MCF 10A (cell line): ENCODE measurements at regions not wholly inside any gene's neighbourhood (a gene's known extent, or its start where the extent isn't known, plus 50 kb on each side); places are given as distances from the start of the nearest gene placed in this dataset.

ENCODE experiments used
- BruUV-seq: library from RNA; stranded (reverse); fragments of 400-500 nt; replicated peaks from 2 replicates; lab custom pipeline; 2021; lab: Mats Ljungman, UMichigan
- CTCF ChIA-PET: fragments of 300-600 bp; sonication (Branson Sonifier 250); formaldehyde crosslinking; extraction: SDS; loops from one replicate; lab custom pipeline; 2021; ENCODE audit warnings: antibody characterized with exemption, inconsistent platforms; lab: Yijun Ruan, JAX
- POLR2A ChIA-PET: fragments of 300-600, 350-650 bp; sonication (Branson Sonifier 250); formaldehyde crosslinking; extraction: SDS; loops from one replicate; lab custom pipeline; 2020; ENCODE audit warnings: antibody characterized with exemption, inconsistent platforms; lab: Yijun Ruan, JAX
- DNase-seq: peaks from one replicate; pipeline ENCODE4 v3.0.0-alpha.2; 2018; ENCODE audit not compliant: unreplicated experiment
- H3K27ac Mint-ChIP-seq: one replicate; pipeline ENCODE4 v1.8.0; 2022; ENCODE audit warnings: mild to moderate bottlenecking, low read depth, mixed read lengths; ENCODE audit not compliant: unreplicated experiment
- H3K27me3 Mint-ChIP-seq: one replicate; pipeline ENCODE4 v1.8.0; 2022; ENCODE audit warnings: mixed read lengths; ENCODE audit not compliant: insufficient read depth, unreplicated experiment
- H3K36me3 Mint-ChIP-seq: one replicate; pipeline ENCODE4 v1.8.0; 2022; ENCODE audit warnings: mild to moderate bottlenecking, moderate library complexity, mixed read lengths; ENCODE audit not compliant: insufficient read depth, unreplicated experiment
- H3K4me1 Mint-ChIP-seq: one replicate; pipeline ENCODE4 v1.8.0; 2022; ENCODE audit warnings: mixed read lengths; ENCODE audit not compliant: insufficient read depth, unreplicated experiment
- H3K4me3 Mint-ChIP-seq: one replicate; pipeline ENCODE4 v1.8.0; 2022; ENCODE audit warnings: mild to moderate bottlenecking, moderate library complexity, mixed read lengths; ENCODE audit not compliant: unreplicated experiment
- H3K9me3 Mint-ChIP-seq: one replicate; pipeline ENCODE4 v1.8.0; 2022; ENCODE audit warnings: mixed read lengths; ENCODE audit not compliant: unreplicated experiment
- intact Hi-C: fragments of 100-400 bp; cut with micrococcal nuclease; formaldehyde crosslinking; loops from 2 replicates; pipeline ENCODE4 v1.14.1; 2022
- TF ChIP-seq, protein P1 (sequence below): fragments of 200-600 bp; IDR thresholded peaks from one replicate; pipeline ENCODE4 v1.8.0; 2022; ENCODE audit warnings: antibody characterized with exemption, mild to moderate bottlenecking; ENCODE audit not compliant: unreplicated experiment

DNA sequence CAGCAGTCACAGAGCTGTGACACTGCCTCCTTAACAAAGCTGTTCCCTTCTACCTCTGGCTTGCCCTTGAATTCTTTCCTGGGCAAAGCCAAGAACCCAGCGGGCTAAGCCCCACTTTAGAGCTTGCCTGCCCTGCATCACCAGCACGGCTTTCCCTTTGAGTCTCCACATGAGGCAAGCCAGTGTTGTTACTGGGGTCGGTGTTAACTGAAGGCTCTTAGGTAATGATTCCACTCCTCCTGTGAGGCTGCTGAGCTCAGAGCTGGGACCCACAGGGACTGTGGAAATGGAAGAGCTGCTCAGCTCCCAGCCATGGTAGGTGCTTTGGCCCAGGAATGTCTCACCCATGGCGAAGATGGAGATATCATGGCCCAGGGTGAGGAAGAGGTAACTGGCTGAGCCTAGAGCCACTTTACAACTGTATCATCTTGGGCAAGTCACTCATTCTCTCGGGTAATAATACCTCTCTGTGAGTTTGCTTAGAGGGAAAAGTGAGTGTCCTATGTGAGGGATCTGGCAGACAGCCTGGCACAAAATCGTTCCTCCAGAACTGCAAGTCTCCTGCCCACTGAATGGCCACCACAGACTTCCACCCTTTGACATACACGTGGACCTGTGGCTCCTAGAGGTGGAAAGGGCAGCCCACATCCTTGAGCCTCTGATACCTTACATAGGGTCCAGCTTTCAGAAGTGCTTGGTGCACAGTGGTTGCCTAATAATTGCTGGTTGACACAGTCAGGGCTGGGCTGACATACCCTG, 654.1 kb downstream of the PTPRU start:
- Mint-ChIP-seq H3K9me3 (no peaks in the 10 kb centered on the region), H3K27me3 (peaks cover 40% of the 10 kb centered on the region), H3K4me3 (no peak overlapping the region), H3K4me1 (no peaks in the 10 kb centered on the region), H3K27ac (no peak overlapping the region), H3K36me3 (no peaks in the 10 kb centered on the region)
- TF ChIP-seq, protein P1, sequence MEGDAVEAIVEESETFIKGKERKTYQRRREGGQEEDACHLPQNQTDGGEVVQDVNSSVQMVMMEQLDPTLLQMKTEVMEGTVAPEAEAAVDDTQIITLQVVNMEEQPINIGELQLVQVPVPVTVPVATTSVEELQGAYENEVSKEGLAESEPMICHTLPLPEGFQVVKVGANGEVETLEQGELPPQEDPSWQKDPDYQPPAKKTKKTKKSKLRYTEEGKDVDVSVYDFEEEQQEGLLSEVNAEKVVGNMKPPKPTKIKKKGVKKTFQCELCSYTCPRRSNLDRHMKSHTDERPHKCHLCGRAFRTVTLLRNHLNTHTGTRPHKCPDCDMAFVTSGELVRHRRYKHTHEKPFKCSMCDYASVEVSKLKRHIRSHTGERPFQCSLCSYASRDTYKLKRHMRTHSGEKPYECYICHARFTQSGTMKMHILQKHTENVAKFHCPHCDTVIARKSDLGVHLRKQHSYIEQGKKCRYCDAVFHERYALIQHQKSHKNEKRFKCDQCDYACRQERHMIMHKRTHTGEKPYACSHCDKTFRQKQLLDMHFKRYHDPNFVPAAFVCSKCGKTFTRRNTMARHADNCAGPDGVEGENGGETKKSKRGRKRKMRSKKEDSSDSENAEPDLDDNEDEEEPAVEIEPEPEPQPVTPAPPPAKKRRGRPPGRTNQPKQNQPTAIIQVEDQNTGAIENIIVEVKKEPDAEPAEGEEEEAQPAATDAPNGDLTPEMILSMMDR, result no peak
- no TSS peak for BruUV-seq
- ChIA-PET POLR2A (interaction anchor here (0.6 kb wide), 1 partner anchor 379 kb away, joined by 3 read pairs; no protein-coding TSS in a partner anchor), CTCF (no interaction called here)
- DNase-seq, result no peak
- intact Hi-C loops, result no loop called here

DNA sequence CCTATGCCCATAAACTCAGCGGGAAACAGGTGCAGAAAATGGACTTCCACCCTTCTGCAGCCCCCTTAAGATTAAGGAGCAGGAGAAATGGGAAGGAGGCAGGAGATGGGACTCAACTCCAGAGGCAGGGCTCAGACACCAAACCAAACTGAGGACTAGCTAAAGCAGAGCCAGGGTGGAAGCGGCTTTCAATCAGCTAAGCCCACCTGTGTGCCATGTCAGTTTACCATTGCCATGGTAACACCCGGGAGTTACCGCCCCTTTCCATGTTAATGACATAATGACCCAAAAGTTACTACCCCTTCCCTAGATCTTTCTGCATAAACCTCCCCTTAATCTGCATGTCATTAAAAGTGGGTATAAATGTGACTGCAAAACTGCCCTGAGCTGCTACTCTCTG, 653.5 kb downstream of the PTPRU start:
- CTCF ChIA-PET, result no interaction called here
- no TSS peak for BruUV-seq

DNA sequence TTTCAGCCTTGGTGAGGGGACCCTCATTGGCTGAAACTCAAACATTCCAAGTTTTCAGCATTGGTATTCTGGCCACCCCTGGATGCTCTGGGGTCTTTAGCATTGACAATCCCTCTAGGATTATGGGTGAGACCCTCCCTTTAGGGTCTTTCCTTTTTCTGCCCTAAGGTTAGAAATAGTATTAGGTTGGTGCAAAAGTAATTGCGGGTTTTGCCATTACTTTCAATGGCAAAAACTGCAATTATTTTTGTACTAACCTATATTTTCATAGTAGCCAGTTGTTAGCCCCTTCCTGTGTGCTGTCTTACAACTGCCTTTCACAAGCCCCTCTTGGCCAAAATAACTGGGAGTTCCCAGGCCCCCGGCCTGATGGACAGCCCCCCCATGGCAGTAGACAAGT, 648.4 kb downstream of the PTPRU start:
- H3K4me1 Mint-ChIP-seq, result no peaks in the 10 kb centered on the region
- ChIA-PET CTCF (no interaction called here), POLR2A (no interaction called here)
- DNase-seq, result no peak
- TF ChIP-seq, protein P1, result no peak
- H3K4me3 Mint-ChIP-seq, result no peak overlapping the region
- H3K27me3 Mint-ChIP-seq, result peaks cover 11% of the 10 kb centered on the region
- H3K27ac Mint-ChIP-seq, result no peak overlapping the region
- no peaks in the 10 kb centered on the region for H3K9me3 Mint-ChIP-seq
- BruUV-seq, result no TSS peak
- intact Hi-C loops, result loop anchor here (5.0 kb wide), 1 partner anchor 177 kb away; no protein-coding TSS in a partner anchor
- H3K36me3 Mint-ChIP-seq, result no peaks in the 10 kb centered on the region

More for the DNA sequence above, 653.5 kb downstream of the PTPRU start:
- TF ChIP-seq, protein P1, result no peak
- Mint-ChIP-seq H3K27me3 (peaks cover 40% of the 10 kb centered on the region), H3K9me3 (no peaks in the 10 kb centered on the region), H3K36me3 (no peaks in the 10 kb centered on the region), H3K27ac (no peak overlapping the region), H3K4me1 (no peaks in the 10 kb centered on the region), H3K4me3 (no peak overlapping the region)
- DNase-seq, result no peak
- intact Hi-C loops, result no loop called here
- POLR2A ChIA-PET, result no interaction called here

DNA sequence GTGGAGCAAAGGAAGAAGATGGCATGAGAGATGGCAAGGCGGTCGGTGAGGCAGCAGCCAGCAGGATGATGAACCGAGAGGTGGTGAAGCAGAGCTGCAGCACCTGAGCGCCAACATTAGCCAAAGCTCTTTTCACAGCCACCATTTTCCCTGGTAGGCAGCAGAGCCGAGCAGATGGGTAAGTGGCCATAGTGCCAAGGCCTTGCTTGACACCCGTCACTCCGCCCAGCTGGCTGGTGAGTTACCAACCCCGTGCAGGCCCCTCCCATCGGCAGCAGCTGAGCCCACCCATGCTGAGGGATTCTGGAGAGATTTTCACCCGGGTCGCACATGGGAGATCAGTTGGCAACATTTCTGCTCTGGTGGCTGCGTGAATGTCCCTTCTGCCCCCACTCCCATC, 647.7 kb downstream of the PTPRU start:
- no peak overlapping the region for H3K27ac Mint-ChIP-seq
- TF ChIP-seq, protein P1, result no peak
- H3K36me3 Mint-ChIP-seq, result no peaks in the 10 kb centered on the region
- peaks cover 11% of the 10 kb centered on the region for H3K27me3 Mint-ChIP-seq
- no peaks in the 10 kb centered on the region for H3K4me1 Mint-ChIP-seq
- CTCF ChIA-PET, result interaction anchor here (0.8 to 1.1 kb wide), 4 partner anchors 181 to 543 kb away, joined by 3 read pairs; no protein-coding TSS in a partner anchor
- H3K9me3 Mint-ChIP-seq, result no peaks in the 10 kb centered on the region
- POLR2A ChIA-PET, result no interaction called here
- intact Hi-C loops, result loop anchor here (5.0 kb wide), 1 partner anchor 177 kb away; no protein-coding TSS in a partner anchor
- DNase-seq, result no peak
- no peak overlapping the region for H3K4me3 Mint-ChIP-seq
- no TSS peak for BruUV-seq
